ENCODE measurements at regions not wholly inside any gene's neighbourhood (a gene's known extent, or its start where the extent isn't known, plus 50 kb on each side); places are given as distances from the start of the nearest gene placed in this dataset.
"Not testable (repeated sequence)": the region's sequence is repeated elsewhere in the genome, so short reads cannot be mapped to it uniquely, and the experiment has no call there.

DNA sequence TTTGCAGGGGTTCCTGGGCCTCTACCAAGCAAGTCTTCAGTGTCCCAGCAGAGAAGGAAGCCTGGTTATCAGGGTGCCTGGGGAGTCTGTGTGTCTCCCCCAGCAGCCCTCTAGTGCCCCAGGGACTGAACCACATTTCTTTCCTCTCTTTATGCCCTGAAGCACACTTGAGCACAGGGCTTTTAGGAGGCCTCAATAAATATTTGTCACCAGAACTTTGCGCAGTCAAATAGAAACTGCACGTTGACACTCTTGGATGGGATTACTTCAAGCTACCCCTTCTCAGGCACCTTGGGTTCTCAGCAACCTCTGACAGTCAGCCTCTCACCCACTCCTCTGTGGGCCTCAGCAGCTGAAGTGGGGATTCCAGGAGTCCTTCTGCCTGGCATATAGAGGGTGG lies 226.6 kb upstream of the HES1 start:
- no peak for DNase-seq

DNA sequence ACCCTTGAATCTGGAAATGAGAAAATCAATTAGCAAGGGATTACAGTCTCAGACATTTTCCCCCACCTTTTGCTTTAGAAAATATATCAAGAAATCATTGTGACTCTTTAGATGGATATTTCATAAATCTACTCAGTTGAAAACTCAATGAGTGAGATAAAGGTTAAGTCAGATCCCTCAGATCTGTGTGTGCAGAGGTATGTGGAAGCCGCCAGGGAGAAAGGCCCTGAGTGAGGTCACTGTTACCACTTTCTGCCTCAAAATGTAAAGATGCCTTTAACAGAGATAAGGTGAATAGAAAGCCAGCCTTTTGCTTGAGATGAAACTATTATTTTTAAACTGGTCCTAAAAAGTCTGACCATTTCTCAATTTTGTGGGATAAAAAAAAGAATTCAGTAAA lies 225.6 kb upstream of the HES1 start:
- DNase-seq = no peak

DNA sequence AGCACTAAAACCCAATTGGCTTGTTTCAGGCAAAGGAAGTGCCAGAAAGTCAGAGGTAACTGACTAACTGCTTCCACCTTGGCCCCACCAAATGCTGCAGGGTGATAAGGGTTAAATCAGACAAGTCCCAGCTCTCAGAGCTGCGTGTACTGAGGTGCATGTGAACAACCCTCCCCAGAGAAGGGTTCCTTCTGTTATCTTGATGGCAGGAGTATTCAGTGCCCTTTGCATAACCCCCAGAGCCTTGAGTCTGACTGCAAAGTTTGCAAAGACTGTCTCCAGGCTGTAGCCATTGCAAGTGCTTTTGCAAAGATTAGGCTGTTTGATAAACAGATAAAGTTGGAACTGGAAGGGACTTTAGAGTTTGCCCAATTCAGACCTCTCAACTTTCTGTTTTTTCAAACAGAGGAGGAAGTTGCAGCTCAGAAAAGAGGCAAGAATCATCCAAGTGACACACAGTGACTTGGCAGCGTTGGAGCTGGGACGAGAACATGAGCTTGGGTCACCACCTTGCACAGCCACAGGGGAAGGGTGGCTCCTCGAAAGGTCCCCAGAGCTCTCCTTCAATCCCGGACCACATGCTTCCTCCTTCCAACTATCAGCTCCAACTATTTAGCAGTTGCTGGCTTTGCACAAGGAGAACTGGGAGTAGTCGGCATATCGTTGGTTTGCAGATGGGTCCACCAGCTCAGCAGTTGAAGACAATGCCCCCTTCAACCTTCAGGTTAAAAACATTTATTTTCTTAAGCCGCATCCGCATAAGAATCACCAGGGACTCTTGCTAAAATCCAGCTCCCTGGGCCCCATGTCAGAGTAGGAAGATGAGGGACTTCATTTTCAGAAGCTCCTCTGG lies 224.8 kb upstream of the HES1 start:
- no peak for DNase-seq

DNA sequence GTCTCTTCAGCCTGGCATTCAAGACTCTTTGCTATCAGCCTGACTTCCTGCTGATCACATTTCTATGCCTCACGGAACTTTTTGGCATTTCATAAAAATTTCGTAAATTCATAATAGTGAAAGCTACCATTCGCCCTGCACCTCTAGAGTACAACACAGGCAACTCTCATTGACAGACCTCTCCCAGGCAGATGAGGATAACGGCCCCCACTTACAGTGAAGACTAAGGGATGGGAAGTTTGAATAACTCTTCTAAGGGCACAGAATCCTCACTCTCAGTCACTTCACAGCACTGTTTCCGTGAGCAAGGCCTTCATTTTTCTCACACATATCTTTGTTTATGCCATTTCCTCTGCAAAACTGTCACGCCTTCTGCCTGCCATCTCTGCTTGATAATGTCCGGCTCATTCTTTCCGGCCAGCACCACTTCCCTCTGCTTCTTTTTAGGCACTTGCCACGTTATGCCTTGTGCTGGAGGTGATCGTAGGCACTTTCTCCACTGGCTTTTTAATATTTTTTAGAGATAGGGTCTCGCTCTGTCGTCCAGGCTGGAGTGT lies 224.1 kb upstream of the HES1 start:
- no peak for DNase-seq

DNA sequence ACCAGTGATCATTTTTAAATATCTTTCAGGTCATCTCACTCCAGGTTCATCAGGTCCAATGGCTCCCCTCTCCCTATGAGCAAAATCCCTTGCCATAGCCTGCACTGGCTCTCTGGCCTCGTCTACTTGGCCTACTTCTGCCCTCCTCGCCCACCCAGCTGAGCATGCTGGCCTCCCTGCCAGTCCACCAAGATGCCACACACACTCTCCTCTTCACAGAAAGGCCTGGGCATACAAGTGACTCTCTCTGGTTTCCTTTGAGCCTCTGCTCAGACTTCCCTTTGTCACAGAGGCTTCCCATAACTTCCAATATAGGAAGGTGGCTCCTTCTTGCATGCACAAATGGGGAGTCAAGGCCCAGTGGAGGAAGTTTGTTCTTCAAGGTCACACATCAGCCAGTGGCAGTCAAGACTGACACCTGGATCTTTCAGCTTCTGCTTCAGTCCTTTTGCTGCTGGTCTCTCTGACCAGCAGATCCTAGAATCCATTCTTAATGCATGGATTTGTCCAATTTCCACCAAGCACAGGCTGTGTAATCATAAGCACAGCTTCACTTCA lies 223.2 kb upstream of the HES1 start:
- no peak for DNase-seq

DNA sequence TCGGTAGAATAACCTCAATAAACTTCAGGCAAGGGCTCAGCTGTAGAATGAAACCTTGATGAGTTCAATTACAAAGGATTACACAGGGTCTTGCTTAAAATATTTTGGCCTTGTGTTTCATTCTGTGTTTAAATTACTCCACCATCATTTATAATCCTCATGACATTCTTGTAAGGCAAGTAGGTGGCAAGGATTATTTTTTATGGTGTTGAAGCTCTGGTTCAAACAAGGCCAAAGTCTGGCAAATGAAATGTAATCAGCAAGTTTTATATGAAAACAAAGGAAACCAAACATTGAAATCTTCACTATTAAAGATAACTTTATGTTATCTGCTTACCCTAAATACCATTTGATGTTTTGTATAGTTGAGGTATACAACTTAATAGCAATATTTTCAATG lies 221.3 kb upstream of the HES1 start:
- no peak for DNase-seq

DNA sequence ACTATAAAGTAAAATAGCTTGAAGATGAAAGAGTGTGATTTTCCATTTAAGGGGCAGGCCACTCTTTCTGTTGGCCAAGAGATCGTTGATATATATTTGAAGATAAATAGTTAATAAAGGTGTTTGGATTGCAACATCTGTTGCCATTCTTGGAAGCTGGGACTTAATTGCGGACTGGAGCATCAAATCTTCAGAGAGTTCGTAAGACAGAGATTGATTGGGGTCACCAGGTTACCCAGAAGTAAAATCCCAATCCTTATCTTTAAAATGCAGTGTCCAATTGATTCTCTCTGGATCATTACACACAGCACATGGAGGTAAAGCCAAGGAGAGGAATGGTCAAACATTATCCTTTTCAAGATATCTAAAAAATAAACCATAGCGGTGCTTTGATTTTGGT lies 220.8 kb upstream of the HES1 start:
- no peak for DNase-seq

DNA sequence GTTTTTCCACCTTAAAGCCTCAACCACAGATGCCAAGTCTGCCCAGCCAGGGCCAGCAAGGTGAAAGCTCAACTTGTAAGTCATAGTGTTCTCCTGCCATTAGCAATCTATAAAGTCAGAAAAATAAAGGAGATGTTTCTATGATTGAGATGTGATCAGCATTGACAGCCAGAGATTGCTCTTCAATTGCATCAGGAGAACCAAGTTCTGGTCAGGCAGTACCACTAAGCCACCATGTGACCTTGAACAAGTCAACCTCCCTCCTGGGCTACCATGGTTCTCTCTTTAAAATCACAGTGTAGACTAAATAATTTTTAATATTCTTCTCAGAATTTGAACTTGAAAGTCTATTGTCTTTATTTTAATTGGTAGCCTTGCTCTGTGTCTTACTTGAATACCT lies 220.3 kb upstream of the HES1 start:
- no peak for DNase-seq

DNA sequence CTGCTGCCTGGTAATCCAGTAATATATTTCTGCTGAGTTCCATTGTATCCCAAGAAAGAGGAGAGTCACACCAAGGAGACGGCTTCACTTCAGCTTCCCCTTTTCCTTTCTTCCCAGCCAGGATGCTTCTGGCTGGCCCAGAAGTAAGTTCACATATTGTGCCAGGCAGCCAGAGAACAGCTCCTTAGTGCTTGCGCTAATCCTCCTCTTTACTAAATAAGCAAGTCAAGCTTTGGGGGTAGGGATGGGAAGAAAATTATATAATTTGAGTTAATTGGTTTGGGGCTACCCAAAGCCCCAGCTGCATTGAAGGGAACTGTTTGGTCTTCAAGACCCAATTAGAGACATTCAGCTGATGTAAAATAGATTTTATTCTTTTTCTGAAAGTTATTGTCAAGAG lies 218.8 kb upstream of the HES1 start:
- DNase-seq = no peak

DNA sequence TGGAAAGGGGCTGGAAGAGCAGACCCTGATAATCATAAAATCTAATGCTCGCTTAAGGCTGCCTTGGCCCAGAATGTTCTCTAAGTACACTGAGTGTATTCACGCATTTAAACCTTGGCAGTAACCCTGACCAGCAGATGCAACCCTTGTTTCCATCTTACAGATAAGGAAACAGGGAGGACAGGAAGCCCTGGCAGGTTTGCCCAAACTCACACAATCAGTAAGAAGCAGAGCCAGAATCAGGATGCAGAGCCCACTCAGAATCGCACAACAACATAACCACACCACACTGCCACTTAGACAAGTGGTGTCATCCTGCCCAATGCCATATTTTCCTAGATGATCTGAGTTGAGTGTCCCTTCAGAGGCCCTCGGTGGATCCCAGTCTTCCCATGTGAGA lies 214.5 kb upstream of the HES1 start:
- no peak for DNase-seq

DNA sequence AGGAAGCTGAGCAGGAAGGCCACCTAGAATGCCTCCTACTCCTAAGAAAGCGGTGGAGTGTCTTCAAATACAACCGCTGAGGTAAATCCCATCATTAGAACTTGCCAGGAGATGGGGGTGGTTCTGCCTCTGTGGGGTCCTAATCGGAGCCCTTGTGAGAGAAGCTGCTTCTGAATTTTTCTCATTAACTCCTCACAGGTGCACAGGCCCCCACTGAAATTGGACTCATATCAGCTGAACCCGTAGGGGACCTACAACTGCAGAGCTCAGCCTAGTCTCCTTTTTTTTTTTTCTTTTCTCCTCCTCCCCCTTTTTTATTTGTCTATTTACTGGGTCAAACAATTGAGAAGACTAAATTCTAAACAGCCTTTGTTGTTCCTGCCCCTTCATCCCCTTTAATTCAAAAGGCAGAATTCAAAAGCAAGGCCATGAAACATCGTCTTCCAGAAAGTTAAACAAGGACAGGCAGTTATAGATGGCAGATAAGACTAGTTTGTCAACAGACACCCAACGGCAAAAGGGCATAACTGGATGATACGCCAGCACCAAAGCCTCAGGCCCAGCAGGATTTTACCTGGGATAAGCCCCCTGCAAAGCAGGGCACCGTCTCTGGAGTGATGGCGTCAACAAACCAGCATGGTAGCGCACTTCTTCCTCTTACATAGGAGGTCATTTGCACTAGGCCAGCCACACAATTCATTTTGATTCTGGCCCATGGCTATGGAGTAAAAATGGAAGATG lies 213.7 kb upstream of the HES1 start:
- no peak for DNase-seq

DNA sequence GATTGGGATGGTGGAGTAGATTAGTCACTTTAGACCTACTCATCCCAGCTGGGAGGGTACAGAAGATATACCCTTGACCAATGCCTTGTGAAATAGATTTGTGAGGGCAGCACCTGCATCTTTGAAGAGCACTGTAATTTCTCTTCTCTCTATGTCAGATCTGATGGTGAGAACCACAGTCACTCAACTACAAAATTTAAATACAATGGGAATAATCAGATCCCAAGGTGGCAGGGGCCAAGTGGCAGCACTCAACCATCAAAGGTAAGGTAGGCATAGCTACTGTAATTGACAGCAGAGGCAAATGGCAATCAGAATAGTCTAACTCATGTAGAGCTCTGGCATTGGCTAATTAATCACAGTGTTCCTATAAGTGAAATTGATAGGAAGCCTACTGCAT lies 212.0 kb upstream of the HES1 start:
- not testable (repeated sequence) for DNase-seq

DNA sequence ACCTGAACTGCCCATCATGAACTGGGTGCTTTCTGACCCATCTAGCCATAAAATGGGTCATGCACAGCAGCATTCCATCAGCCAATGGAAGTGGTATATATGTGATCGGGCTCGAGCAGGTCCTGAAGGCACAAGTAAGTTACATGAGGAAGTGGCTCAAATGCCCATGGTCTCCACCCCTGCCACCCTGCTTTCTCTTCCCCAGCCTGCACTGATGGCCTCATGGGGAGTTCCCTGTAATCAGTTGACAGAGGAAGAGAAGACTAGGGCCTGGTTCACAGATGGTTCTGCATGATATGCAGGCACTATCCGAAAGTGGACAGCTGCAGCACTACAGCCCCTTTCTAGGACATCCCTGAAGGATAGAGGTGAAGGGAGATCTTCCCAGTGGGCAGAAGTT lies 209.9 kb upstream of the HES1 start:
- DNase-seq = not testable (repeated sequence)

DNA sequence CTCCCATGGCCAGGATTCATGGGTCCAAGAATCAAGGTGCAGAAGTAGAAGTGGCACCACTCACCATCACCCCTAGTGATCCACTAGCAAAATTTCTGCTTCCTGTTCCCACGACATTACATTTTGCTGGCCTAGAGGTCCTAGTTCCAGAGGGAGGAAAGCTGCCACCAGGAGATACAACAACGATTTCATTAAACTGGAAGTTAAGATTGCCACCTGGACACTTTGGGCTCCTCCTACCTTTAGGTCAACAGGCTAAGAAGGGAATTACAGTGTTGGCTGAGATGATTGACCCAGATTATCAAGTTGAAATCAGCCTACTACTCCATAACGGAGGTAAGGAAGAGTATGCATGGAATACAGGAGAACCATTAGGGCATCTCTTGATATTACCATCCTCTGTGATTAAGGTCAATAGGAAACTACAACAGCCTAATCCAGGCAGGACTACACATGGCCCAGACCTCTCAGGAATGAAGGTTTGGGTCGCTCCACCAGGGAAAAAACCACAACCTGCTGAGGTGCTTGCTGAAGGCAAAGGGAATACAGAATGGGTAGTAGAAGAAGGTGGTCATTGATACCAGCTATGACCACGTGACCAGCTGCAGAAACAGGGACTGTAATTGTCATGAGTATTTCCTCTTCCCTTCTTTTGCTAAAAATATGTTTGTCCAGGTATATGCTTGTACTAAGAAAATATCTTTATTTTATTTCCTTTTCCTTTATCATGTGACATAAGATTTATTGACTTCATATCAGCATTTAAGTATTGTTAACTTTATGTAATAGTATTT lies 208.3 kb upstream of the HES1 start:
- DNase-seq = not testable (repeated sequence)

DNA sequence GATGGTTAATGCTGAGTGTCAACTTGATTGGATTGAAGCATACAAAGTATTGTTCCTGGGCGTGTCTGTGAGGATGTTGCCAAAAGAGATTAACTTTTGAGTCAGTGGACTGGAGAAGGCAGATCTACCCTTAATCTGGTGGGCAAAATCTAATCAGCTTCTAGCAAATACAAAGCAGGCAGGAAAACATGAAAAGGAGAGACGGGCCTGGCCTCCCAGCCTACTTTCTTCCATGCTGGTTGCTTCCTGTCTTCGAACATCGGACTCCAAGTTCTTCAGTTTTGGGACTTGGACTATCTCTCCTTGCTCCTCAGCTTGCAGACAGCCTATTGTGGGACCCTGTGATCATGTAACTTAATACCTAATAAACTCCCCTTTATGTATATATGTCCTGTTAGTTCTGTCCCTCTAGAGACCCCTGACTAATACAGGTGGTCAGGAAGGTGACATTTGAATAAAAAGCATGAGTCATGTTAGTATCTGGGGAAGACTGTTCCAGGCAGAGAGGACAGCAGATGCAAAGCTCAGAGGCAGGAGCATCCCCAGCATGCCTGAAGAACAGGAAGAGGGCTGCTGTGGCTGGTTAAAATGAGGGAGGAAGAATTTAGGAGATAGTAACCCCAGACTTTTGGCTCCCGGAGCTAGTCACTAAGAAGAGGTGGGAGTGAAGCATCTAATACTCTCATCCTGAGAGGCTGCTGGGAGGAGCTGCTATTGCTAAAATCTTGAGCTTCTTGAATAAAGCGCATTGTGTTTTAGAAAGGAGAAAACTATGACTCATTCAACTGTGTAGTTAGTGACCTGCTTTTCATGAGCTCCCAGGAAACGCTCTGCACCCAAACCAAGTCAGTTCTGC lies 207.4 kb upstream of the HES1 start:
- no peak for DNase-seq

DNA sequence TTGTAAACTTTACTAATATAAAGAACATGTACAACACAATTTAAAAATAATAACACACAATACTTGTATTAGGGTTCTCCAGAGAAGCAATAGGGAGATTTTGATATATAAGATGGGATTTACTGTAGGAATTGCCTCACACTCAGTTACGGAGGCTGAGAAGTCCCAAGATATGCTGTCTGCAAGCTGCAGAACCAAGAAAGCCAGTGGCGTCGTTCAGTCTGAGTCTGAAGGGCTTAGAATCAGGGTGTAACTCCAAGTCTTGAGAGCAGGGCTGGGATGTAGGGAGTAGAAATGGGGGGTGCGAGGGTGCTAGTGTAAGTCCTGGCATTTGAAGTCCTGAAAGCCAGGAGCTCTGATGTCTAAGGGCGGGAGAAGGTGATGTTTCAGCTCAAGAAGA lies 206.6 kb upstream of the HES1 start:
- DNase-seq = no peak

DNA sequence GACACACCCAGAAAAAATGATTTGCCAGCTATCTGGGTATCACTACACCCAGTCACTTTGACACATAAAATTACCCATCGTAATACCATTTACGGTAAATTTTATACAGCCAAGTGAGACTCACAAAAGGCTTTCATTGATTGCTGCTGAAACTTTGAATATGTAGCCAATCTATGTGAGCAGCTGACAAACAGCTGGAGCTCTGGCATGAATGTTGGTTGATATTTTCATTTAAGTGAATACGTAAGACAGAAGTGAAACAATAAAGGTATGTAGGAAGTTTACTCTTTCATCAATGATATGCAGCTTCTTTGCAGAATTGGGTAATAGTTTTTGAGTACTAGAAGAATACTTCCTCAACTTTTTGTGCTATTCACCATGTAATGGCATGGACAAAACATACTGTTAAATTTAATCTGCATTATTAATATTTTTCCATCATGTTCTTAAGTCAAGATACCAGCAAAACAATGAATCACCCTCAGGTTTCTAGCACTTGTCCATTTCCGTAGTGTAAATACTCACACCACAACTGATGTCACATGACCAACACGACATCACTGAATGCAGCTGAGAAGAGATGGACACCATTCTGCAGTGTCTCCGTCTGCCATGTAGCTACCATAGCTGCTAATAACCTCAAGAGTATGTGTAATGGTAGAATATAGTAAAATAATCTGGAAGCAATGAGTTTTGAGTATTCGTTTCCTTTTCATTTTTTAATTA lies 205.9 kb upstream of the HES1 start:
- no peak for DNase-seq

DNA sequence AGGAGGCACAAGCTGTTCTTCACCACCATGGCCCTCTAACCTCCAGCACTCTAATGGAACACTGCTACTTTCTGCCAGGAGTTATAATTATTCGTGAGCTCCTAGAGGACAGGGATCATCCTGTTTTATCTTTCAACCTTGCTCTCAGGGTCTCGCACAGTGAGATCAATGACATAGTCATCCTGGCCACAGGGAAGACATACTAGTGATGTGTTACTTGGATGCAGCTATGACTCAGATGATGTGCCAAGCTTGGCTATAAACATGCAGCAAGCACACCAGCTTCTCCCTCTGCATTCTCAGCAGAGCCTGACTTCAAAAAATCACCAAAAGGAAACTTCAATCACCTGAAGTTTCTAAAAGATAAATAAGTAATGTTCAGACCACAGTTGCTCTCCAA lies 203.8 kb upstream of the HES1 start:
- DNase-seq = no peak

DNA sequence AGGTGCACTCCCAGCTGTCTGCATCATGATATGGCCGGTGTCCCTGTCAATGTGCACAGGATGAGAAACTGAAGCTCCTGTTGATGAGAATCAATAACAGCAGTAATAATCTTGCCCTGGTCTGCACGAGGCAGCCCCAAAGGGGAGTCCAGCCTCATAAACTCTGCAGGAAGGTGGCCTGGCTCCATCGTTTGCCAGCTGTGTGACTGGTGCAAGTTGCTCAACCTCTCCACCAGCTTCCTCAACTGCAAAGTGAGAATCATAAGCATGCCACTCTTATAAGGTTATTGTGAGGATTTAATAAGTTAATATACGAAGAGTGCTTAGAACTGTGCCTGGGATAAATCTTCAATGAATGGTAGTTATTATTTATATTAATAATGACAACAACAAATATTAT lies 203.4 kb upstream of the HES1 start:
- no peak for DNase-seq

DNA sequence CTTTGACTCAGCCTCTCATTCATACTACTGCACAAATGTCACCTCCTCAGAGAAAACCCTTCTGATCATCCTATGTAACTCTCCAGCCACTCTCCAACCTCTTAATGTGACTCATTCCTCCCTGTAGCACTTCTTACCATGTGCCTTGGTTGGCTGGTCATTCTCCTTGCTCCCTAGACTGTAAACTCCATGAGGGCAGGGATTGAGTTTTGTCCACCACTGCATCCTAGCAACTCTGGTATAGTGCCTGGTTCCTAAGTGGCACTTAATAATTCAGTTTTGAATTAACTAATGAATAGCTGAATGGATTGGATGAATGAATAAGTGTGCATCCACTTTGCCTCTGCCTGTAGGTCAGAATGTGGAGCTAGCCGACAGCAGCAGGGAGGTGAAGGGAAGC lies 202.5 kb upstream of the HES1 start:
- no peak for DNase-seq

DNA sequence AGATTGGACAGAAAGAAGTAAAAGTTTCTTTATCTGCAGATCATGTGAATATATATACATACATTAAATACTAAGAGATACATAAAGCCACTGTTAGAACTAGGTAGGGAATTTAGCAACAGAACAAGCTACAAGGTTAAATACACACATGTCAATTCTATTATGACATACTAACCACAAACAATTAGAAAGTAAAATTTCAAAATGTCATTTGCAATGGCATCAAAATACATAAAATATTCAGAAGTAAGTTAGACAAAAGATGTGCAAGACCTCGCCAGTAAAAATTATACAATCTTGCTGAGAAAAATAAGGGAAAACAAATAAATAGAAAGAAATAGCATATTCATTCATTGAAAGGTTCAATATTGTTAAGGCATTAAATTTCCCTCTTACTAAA lies 200.0 kb upstream of the HES1 start:
- DNase-seq = no peak
